Ovary (tissue), 7 donors: ENCODE measurements at regions not wholly inside any gene's neighbourhood (a gene's known extent, or its start where the extent isn't known, plus 50 kb on each side); places are given as distances from the start of the nearest gene placed in this dataset.

Experiments used
- DNase-seq, 5 donors: peaks; one replicate each; pipeline ENCODE4 v3.0.0-alpha.2; 2019 to 2020
- H3K27ac ChIP-seq, 2 donors: fragments of 200-600 bp; one replicate each; pipeline versions ENCODE4 v1.5.1 to v1.8.0; 2019 to 2022
- H3K27me3 ChIP-seq: fragments of 200-600 bp; one replicate; pipeline ENCODE4 v1.8.0; 2022
- H3K36me3 ChIP-seq: fragments of 200-600 bp; sonication (generic); one replicate; pipeline ENCODE4 v1.5.1; 2019
- H3K4me1 ChIP-seq: one replicate; pipeline ENCODE4 v1.8.1; 2013; ENCODE audit warnings: mild to moderate bottlenecking, moderate library complexity; ENCODE audit not compliant: insufficient read depth
- H3K4me3 ChIP-seq: fragments of 200-600 bp; sonication (generic); one replicate; pipeline ENCODE4 v1.5.1; 2017
- H3K9me3 ChIP-seq, 2 donors: fragments of 200-600 bp in 1 of 2; sonication (generic) in 1 of 2; one replicate each; pipeline versions ENCODE4 v1.5.1 to v1.8.1; 2013 to 2019; ENCODE audit warnings: mild to moderate bottlenecking in 1 of 2, moderate library complexity in 1 of 2
- EP300 ChIP-seq: sonication (generic); formaldehyde crosslinking; IDR thresholded peaks from one replicate; pipeline ENCODE4 v1.6.1; 2017; ENCODE audit warnings: antibody characterized with exemption
- POLR2A ChIP-seq: fragments of 450-650 bp; IDR thresholded peaks from one replicate; pipeline ENCODE4 v1.6.1; 2017; ENCODE audit warnings: antibody characterized with exemption, mild to moderate bottlenecking, moderate library complexity
- WGBS, 3 donors: extraction: QIAGEN DNeasy Blood & Tissue Kit in 1 of 3; methylation state at CpG; one replicate each; pipeline versions ENCODE4 v1.1.5 to v1.1.7; 2013 to 2017; 5-methylcytosine and 5-hydroxymethylcytosine counted together
- intact Hi-C, 4 donors: fragments of 100-400 bp; cut with DNase I; formaldehyde crosslinking; loops; one replicate each; pipeline versions ENCODE4 v1.11.0 to v1.15.1; 2022 to 2023
- TF ChIP-seq, protein P1 (sequence below), 3 donors: fragments of 450-650 bp in 2 of 3; fragments of 200-600 bp in 1 of 3; IDR thresholded peaks; one replicate each; pipeline versions ENCODE4 v1.5.1 to v1.8.0; 2016 to 2022; ENCODE audit warnings: antibody characterized with exemption in 3 of 3, mild to moderate bottlenecking in 1 of 3
- donor health status: DM: no; HTN: no; CAD: no; lungs with moderate emphysema.
- donor health status: DM: no; HTN: no; CAD: no.
- donor health status: Bipolar disorder and iron deficiency.
- donor health status: DM: no; HTN: no; CAD: no.
- donor health status: DM: yes; HTN: yes; CAD: no.

DNA sequence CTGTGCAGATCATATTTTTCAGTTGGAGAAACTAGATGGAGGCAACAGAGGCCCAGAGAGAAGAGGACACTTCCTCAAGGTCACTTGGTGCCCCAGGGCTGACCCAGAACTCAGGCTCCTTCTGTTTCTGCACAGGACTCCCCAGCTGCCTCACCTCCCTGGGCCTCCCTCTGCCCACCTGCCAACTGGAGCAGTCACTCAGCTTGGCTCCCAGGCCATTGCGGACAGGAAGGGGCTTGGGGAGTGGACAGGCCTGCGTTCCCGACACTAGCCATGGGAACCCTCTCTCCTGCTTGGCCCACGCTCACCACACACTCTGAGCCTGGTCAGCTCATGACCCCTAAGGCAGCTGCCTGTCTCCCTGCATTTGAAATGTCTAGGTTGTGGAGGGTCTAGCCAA is 78.1 kb upstream of the BRD7 start:
- 83 to 90% (median 83%) methylated on average over 4 of the region's 4 CpGs for WGBS, 3 donors
- no peak for DNase-seq
- no peaks in the 10 kb centered on the region for H3K36me3 ChIP-seq
- no peak overlapping the region for H3K27ac ChIP-seq
- TF ChIP-seq POLR2A (no peak), EP300 (no peak)
- no peaks in the 10 kb centered on the region for H3K4me1 ChIP-seq
- no peak overlapping the region for H3K4me3 ChIP-seq
- H3K27me3 ChIP-seq, result no peaks in the 10 kb centered on the region
- intact Hi-C loops, result no loop called here
- peaks cover 0 to 5% of the 10 kb centered on the region in 2 donors for H3K9me3 ChIP-seq

DNA sequence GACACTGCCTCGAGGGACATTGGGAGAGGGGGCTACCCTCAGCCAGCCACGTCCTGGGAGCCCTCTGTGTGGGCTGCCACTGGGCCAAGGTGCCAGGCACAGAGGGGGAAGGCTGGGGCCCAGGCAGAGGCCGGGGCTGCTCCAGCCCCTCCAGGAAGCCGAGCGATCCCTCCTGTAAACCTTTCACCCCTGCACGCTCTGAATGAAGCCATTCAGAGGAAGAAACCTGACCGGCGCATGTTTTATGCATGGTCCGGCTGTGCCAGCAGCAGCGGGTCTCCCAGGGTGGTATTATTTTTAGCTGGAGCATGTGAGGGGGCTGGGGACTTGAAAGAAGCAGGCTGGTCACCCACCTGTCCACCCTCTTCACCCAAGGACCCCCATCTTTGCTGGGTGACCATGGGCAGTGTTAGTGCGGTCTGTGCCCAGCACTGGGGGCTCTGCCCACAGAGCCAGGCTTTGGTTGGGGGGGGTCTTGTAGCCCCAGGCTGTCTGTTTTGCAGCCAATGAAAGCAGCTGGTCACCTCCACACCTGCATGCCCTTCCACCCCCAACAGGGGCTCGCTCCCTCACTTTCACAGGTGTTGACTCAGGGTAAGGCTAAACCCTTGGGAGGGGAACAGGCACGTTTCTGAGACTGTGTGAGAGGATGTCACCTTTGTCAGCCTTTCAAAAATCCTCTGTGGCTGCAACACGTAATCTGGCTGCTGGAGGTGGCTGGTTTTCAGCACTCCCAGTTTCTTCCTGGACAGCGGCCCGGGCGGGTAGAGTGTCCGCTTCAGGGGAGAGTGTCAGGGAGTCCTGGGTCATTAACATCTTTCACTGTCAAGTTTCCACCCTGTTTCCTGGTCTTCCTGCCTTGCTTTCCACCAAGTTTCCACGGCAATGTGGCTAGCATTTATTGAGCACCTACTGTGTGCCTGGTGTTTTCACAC is 77.1 kb upstream of the BRD7 start:
- intact Hi-C loops, result no loop called here
- H3K4me3 ChIP-seq, result no peak overlapping the region
- H3K36me3 ChIP-seq, result no peaks in the 10 kb centered on the region
- 54 to 63% (median 58%) methylated on average over 19 of the region's 19 CpGs for WGBS, 3 donors
- TF ChIP-seq, protein P1, sequence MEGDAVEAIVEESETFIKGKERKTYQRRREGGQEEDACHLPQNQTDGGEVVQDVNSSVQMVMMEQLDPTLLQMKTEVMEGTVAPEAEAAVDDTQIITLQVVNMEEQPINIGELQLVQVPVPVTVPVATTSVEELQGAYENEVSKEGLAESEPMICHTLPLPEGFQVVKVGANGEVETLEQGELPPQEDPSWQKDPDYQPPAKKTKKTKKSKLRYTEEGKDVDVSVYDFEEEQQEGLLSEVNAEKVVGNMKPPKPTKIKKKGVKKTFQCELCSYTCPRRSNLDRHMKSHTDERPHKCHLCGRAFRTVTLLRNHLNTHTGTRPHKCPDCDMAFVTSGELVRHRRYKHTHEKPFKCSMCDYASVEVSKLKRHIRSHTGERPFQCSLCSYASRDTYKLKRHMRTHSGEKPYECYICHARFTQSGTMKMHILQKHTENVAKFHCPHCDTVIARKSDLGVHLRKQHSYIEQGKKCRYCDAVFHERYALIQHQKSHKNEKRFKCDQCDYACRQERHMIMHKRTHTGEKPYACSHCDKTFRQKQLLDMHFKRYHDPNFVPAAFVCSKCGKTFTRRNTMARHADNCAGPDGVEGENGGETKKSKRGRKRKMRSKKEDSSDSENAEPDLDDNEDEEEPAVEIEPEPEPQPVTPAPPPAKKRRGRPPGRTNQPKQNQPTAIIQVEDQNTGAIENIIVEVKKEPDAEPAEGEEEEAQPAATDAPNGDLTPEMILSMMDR (IDR thresholded peaks at IDR 0.05), result no peak
- TF ChIP-seq POLR2A (no peak), EP300 (no peak)
- peaks cover 0 to 5% of the 10 kb centered on the region in 2 donors for H3K9me3 ChIP-seq
- H3K4me1 ChIP-seq, result no peaks in the 10 kb centered on the region
- no peak for DNase-seq
- no peaks in the 10 kb centered on the region for H3K27me3 ChIP-seq
- no peak overlapping the region for H3K27ac ChIP-seq

DNA sequence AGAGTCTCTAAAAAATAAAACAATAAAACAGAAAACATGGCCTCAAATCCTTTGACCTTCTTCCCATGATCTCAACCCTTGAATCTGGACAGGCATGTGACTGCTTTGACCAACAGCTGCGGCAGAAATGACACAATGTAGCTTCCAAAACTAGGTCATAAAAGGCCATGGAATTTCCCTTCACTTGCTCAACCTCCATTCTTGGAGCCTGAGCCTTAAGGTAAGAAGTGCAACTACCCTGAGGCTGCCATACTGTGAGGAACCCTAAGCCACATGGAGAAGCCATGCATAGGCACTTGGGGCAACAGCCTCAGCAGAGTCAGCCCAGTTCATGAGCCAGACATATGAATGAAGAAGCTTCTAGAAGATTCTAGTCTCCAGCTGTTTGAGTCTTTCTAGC is 75.7 kb upstream of the BRD7 start:
- Histone ChIP-seq H3K4me3 (no peak overlapping the region), H3K27me3 (no peaks in the 10 kb centered on the region), H3K4me1 (no peaks in the 10 kb centered on the region), H3K36me3 (no peaks in the 10 kb centered on the region), H3K9me3 (peaks cover 0 to 5% of the 10 kb centered on the region in 2 donors), H3K27ac (no peak overlapping the region)
- WGBS, 3 donors, result 68 to 84% (median 68%) methylated on average over 1 of the region's 1 CpG
- DNase-seq, result no peak
- intact Hi-C loops, result no loop called here
- no peak for TF ChIP-seq EP300
- TF ChIP-seq POLR2A, result no peak
- TF ChIP-seq, protein P1 (IDR thresholded peaks at IDR 0.05), result no peak

DNA sequence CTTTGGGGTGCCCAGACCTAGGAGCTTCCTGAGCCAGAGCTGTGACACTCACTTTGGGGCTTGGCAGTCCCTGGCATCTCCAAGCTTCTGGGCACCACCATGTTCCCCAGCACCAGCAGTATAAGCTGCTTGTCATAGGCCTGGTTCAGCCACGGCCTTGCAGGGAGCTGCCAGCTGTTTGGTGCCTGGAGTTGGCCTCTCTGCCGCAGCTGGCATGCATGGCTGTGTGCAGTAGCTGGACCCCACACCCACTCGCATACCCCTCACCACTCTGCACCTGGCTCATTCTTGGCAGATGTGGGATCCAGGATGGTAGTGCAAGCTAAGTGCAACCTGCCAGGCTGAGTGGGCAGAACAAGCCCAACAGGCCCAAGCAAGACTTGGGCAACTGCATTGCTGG is 73.4 kb upstream of the BRD7 start:
- Histone ChIP-seq H3K27me3 (no peaks in the 10 kb centered on the region), H3K27ac (no peak overlapping the region), H3K4me3 (no peak overlapping the region), H3K36me3 (no peaks in the 10 kb centered on the region), H3K9me3 (peaks cover 0 to 5% of the 10 kb centered on the region in 2 donors), H3K4me1 (no peaks in the 10 kb centered on the region)
- DNase-seq, result no peak
- intact Hi-C loops, result no loop called here
- TF ChIP-seq, protein P1 (IDR thresholded peaks at IDR 0.05), result no peak
- TF ChIP-seq EP300 (no peak), POLR2A (no peak)
- 90 to 96% (median 94%) methylated on average over 3 of the region's 3 CpGs for WGBS, 3 donors
